WTC11 (cell line): ENCODE measurements at regions not wholly inside any gene's neighbourhood (a gene's known extent, or its start where the extent isn't known, plus 50 kb on each side); places are given as distances from the start of the nearest gene placed in this dataset.

ENCODE experiments used
- ATAC-seq: fragments of 200-7000 bp; cut with Tn5 transposase; 2 replicates; pipeline ENCODE4 v1.10.0; 2021; ENCODE audit warnings: mild to moderate bottlenecking, moderate library complexity
- CTCF ChIA-PET: fragments of 300-600 bp; sonication (Branson Sonifier 250); formaldehyde crosslinking; loops from one replicate; lab custom pipeline; 2021; ENCODE audit warnings: antibody characterized with exemption; lab: Charles Lee
- POLR2A ChIA-PET: fragments of 350-600 bp; sonication (Branson Sonifier 250); formaldehyde crosslinking; loops from one replicate; lab custom pipeline; 2021; ENCODE audit warnings: antibody characterized with exemption; lab: Charles Lee
- DNase-seq: peaks from one replicate; pipeline ENCODE4 v3.0.0; 2021; ENCODE audit warnings: low spot score
- H3K27ac Mint-ChIP-seq: 2 replicates; pipeline ENCODE4 v1.8.0; 2021; ENCODE audit warnings: mixed read lengths
- H3K27me3 Mint-ChIP-seq: 2 replicates; pipeline ENCODE4 v1.8.0; 2021; ENCODE audit warnings: low read depth, mild to moderate bottlenecking, moderate library complexity, mixed read lengths
- H3K36me3 Mint-ChIP-seq: 2 replicates; pipeline ENCODE4 v1.8.0; 2021; ENCODE audit warnings: mixed read lengths
- H3K4me1 Mint-ChIP-seq: 2 replicates; pipeline ENCODE4 v1.8.0; 2022; ENCODE audit warnings: mixed read lengths
- H3K4me3 Mint-ChIP-seq: 2 replicates; pipeline ENCODE4 v1.8.0; 2021; ENCODE audit warnings: mild to moderate bottlenecking, moderate library complexity, mixed read lengths
- H3K9me3 Mint-ChIP-seq: 2 replicates; pipeline ENCODE4 v1.8.0; 2021; ENCODE audit warnings: mixed read lengths
- AFF4 ChIP-seq: sonication (generic); formaldehyde crosslinking; IDR thresholded peaks from 2 replicates; pipeline ENCODE4 v1.8.1; 2023; ENCODE audit warnings: mild to moderate bottlenecking, missing genetic modification reagents, borderline replicate concordance
- ATF2 ChIP-seq: sonication (generic); formaldehyde crosslinking; IDR thresholded peaks from 2 replicates; pipeline ENCODE4 v1.8.1; 2022; ENCODE audit warnings: low read depth, missing genetic modification reagents, borderline replicate concordance
- ATF3 ChIP-seq: sonication (generic); formaldehyde crosslinking; conservative IDR thresholded peaks from 2 replicates; pipeline ENCODE4 v1.8.1; 2022; ENCODE audit warnings: mild to moderate bottlenecking, missing genetic modification reagents
- CBFB ChIP-seq: sonication (generic); formaldehyde crosslinking; IDR thresholded peaks from 2 replicates; pipeline ENCODE4 v1.8.1; 2022; ENCODE audit warnings: mild to moderate bottlenecking, low read depth, missing genetic modification reagents
- CTCF ChIP-seq: fragments of 200-600 bp; IDR thresholded peaks from 2 replicates; pipeline ENCODE4 v1.8.0; 2022; ENCODE audit warnings: antibody characterized with exemption
- E2F4 ChIP-seq: sonication (generic); formaldehyde crosslinking; IDR thresholded peaks from 2 replicates; pipeline ENCODE4 v1.8.1; 2022; ENCODE audit warnings: low read depth, mild to moderate bottlenecking, moderate library complexity, missing genetic modification reagents, borderline replicate concordance
- EMX1 ChIP-seq: fragments of 250-450 bp; sonication (Bioruptor Pico); IDR thresholded peaks from 2 replicates; pipeline ENCODE4 v1.8.0; 2021; ENCODE audit warnings: mild to moderate bottlenecking
- FOXK1 ChIP-seq: sonication (generic); formaldehyde crosslinking; IDR thresholded peaks from 2 replicates; pipeline ENCODE4 v1.8.0; 2022; ENCODE audit warnings: mild to moderate bottlenecking, moderate library complexity, missing genetic modification reagents
- IRF1 ChIP-seq: sonication (generic); formaldehyde crosslinking; IDR thresholded peaks from 2 replicates; pipeline ENCODE4 v1.8.0; 2023; ENCODE audit warnings: missing genetic modification reagents
- JUN ChIP-seq: sonication (generic); formaldehyde crosslinking; IDR thresholded peaks from 2 replicates; pipeline ENCODE4 v1.8.0; 2023; ENCODE audit warnings: mild to moderate bottlenecking, missing genetic modification reagents
- NFATC4 ChIP-seq: fragments of 250-450 bp; sonication (Bioruptor Pico); IDR thresholded peaks from 2 replicates; pipeline ENCODE4 v1.9.0; 2021; ENCODE audit warnings: mild to moderate bottlenecking
- PRDM15 ChIP-seq: sonication (generic); formaldehyde crosslinking; IDR thresholded peaks from 2 replicates; pipeline ENCODE4 v1.8.0; 2022; ENCODE audit warnings: missing genetic modification reagents
- PREB ChIP-seq: sonication (generic); formaldehyde crosslinking; IDR thresholded peaks from 2 replicates; pipeline ENCODE4 v1.8.1; 2022; ENCODE audit warnings: mild to moderate bottlenecking, missing genetic modification reagents, moderate library complexity, borderline replicate concordance
- SP1 ChIP-seq: sonication (generic); formaldehyde crosslinking; conservative IDR thresholded peaks from 2 replicates; pipeline ENCODE4 v1.8.1; 2022; ENCODE audit warnings: missing genetic modification reagents
- TEAD1 ChIP-seq: sonication (generic); formaldehyde crosslinking; IDR thresholded peaks from 2 replicates; pipeline ENCODE4 v1.8.0; 2022; ENCODE audit warnings: mild to moderate bottlenecking, missing genetic modification reagents
- ZNF219 ChIP-seq: sonication (generic); formaldehyde crosslinking; IDR thresholded peaks from 2 replicates; pipeline ENCODE4 v1.8.0; 2023; ENCODE audit warnings: missing genetic modification reagents, mild to moderate bottlenecking, borderline replicate concordance
- ZNF423 ChIP-seq: fragments of 250-450 bp; sonication (Bioruptor Pico); IDR thresholded peaks from 2 replicates; pipeline ENCODE4 v2.1.2; 2022; ENCODE audit warnings: mild to moderate bottlenecking, moderate library complexity
- ZNF512 ChIP-seq: sonication (generic); formaldehyde crosslinking; IDR thresholded peaks from 2 replicates; pipeline ENCODE4 v1.8.1; 2022; ENCODE audit warnings: missing genetic modification reagents, borderline replicate concordance

GRCh38 chr1:2906085-2906484, 104.6 kb upstream of the TTC34 start:
- TF ChIP-seq ZNF423 (CRISPR knock-in tag) (no peak), E2F4 (CRISPR knock-in tag) (no peak), CBFB (CRISPR knock-in tag) (no peak), SP1 (CRISPR knock-in tag) (no peak), EMX1 (CRISPR knock-in tag) (no peak), CTCF (no peak)
- no peak for ATAC-seq

GRCh38 chr1:2906620-2907019, 105.1 kb upstream of the TTC34 start:
- CTCF ChIA-PET: interaction anchor here (1.0 kb wide), 1 partner anchor 15 kb away, joined by 3 read pairs; no protein-coding TSS in a partner anchor
- POLR2A ChIA-PET: interaction anchor here (0.6 kb wide), 1 partner anchor 271 kb away, joined by 5 read pairs; no protein-coding TSS in a partner anchor
- H3K4me3 Mint-ChIP-seq: no peak overlapping the region
- H3K36me3 Mint-ChIP-seq: peaks cover 19% of the 10 kb centered on the region
- H3K4me1 Mint-ChIP-seq: no peaks in the 10 kb centered on the region
- no peak for ATAC-seq
- H3K9me3 Mint-ChIP-seq: peaks cover 7% of the 10 kb centered on the region
- no peaks in the 10 kb centered on the region for H3K27me3 Mint-ChIP-seq
- DNase-seq: no peak
- H3K27ac Mint-ChIP-seq: no peak overlapping the region
- TF ChIP-seq ATF2 (CRISPR knock-in tag): no peak
- no peak for TF ChIP-seq NFATC4
- no peak for TF ChIP-seq AFF4 (CRISPR knock-in tag)
- TF ChIP-seq FOXK1 (CRISPR knock-in tag): no peak
- no peak for TF ChIP-seq TEAD1 (CRISPR knock-in tag)
- TF ChIP-seq PRDM15 (CRISPR knock-in tag): no peak
- TF ChIP-seq IRF1 (CRISPR knock-in tag): no peak
- TF ChIP-seq ZNF512 (CRISPR knock-in tag): no peak
- TF ChIP-seq PREB (CRISPR knock-in tag): no peak
- TF ChIP-seq ZNF219 (CRISPR knock-in tag): no peak
- TF ChIP-seq ATF3 (CRISPR knock-in tag): no peak
- TF ChIP-seq JUN: no peak

More at GRCh38 chr1:2906085-2906484, 104.6 kb upstream of the TTC34 start:
- ChIA-PET POLR2A (no interaction called here), CTCF (interaction anchor here (1.0 kb wide), 1 partner anchor 16 kb away, joined by 3 read pairs; no protein-coding TSS in a partner anchor)
- Mint-ChIP-seq H3K36me3 (peaks cover 21% of the 10 kb centered on the region), H3K27ac (no peak overlapping the region), H3K4me3 (no peak overlapping the region), H3K4me1 (no peaks in the 10 kb centered on the region), H3K9me3 (peaks cover 9% of the 10 kb centered on the region), H3K27me3 (no peaks in the 10 kb centered on the region)
- no peak for DNase-seq
